ENCODE measurements at regions not wholly inside any gene's neighbourhood (a gene's known extent, or its start where the extent isn't known, plus 50 kb on each side); places are given as distances from the start of the nearest gene placed in this dataset.

GRCh38 chr1:178020968-178021640 is 51.2 kb upstream of the SEC16B start:
- H3K4me3 ChIP-seq (ENCODE audit: low read depth, low read length): no peak overlapping the region
- no peak for TF ChIP-seq CTCF (IDR thresholded peaks at IDR 0.05; ENCODE audit: low read depth, low read length, missing control alignments)
- no peak for DNase-seq (ENCODE audit: low read depth)

- DNase-seq (ENCODE audit: low read depth): no peak
- TF ChIP-seq CTCF (IDR thresholded peaks at IDR 0.05; ENCODE audit: low read depth, low read length, missing control alignments): no peak
- no peak overlapping the region for H3K4me3 ChIP-seq (ENCODE audit: low read depth, low read length)
These were observed 52.1 kb upstream of the SEC16B start for GRCh38 chr1:178021950-178022349.

GRCh38 chr1:178023181-178023618 is 53.3 kb upstream of the SEC16B start:
- TF ChIP-seq CTCF (IDR thresholded peaks at IDR 0.05; ENCODE audit: low read depth, low read length, missing control alignments): no peak
- no peak for DNase-seq (ENCODE audit: low read depth)
- no peak overlapping the region for H3K4me3 ChIP-seq (ENCODE audit: low read depth, low read length)

- no peak overlapping the region for H3K4me3 ChIP-seq (ENCODE audit: low read depth, low read length)
- no peak for DNase-seq (ENCODE audit: low read depth)
- TF ChIP-seq CTCF (IDR thresholded peaks at IDR 0.05; ENCODE audit: low read depth, low read length, missing control alignments): no peak
These were observed 54.6 kb upstream of the SEC16B start for GRCh38 chr1:178024504-178024903.

GRCh38 chr1:178025613-178026356 is 55.9 kb upstream of the SEC16B start:
- TF ChIP-seq CTCF (IDR thresholded peaks at IDR 0.05; ENCODE audit: low read depth, low read length, missing control alignments): no peak
- no peak for DNase-seq (ENCODE audit: low read depth)
- no peak overlapping the region for H3K4me3 ChIP-seq (ENCODE audit: low read depth, low read length)

DNA sequence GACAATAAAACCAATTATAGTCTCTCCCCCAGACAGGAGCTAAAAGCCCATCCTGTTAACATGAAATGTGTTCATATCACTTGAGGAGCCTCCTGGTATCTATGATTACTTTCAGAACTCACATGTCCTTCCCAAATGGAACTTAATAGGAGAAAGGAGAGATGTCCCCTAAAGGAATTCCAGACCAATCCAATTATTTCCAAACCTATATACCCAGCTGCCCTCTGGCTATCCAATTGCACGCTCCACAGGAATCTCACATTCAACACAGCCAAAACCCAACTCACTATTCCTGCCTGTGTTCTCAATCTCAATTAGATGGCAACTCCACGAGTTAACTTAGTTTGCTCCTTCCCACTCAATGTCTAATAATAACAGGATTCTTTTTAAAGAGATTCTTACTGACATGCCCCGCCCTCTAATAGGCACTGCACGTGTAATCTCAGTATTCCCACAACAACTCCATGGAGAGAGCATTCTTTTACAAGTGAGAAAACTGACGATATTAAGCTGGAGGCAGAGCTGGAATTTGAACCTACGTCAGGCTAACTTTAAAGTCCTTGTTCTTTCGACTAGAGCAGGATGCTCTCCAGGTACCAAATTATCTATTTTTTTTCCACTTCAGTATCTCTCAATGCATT is 59.1 kb upstream of the SEC16B start:
- no peak for TF ChIP-seq CTCF (IDR thresholded peaks at IDR 0.05; ENCODE audit: low read depth, low read length, missing control alignments)
- DNase-seq (ENCODE audit: low read depth): no peak
- no peak overlapping the region for H3K4me3 ChIP-seq (ENCODE audit: low read depth, low read length)
